H1 (cell line): ENCODE measurements at regions not wholly inside any gene's neighbourhood (a gene's known extent, or its start where the extent isn't known, plus 50 kb on each side); places are given as distances from the start of the nearest gene placed in this dataset.

Experiments used
- CTCF ChIA-PET: fragments of 300-600 bp; sonication (Branson Sonifier 250); formaldehyde crosslinking; loops from one replicate; lab custom pipeline; 2021; ENCODE audit not compliant: partially characterized antibody; lab: Charles Lee
- POLR2A ChIA-PET: fragments of 300-600 bp; sonication (Branson Sonifier 250); formaldehyde crosslinking; loops from one replicate; lab custom pipeline; 2021; ENCODE audit warnings: inconsistent platforms; ENCODE audit not compliant: partially characterized antibody; lab: Charles Lee
- DNase-seq, 2 experiments: peaks; one replicate each; pipeline versions ENCODE4 v3.0.0 to v3.0.0-alpha.2; 2010 to 2022; ENCODE audit warnings: low spot score in 2 of 2, low read depth in 1 of 2, mixed read lengths in 1 of 2
- FAIRE-seq: peaks from 2 replicates; lab custom pipeline; 2011; peaks lifted over from hg19 to GRCh38; lab: Jason Lieb, UNC
- H2AFZ ChIP-seq: 2 replicates; pipeline ENCODE4 v1.8.1; 2012; ENCODE audit warnings: low read length, inconsistent platforms
- H2AK5ac ChIP-seq: 2 replicates; pipeline ENCODE4 v1.6.1; 2013; ENCODE audit warnings: low read depth, low read length
- H2BK120ac ChIP-seq: replicated peaks from 2 replicates; pipeline ENCODE3; 2013; ENCODE audit warnings: low read depth, low read length, inconsistent platforms
- H2BK12ac ChIP-seq: 2 replicates; pipeline ENCODE4 v1.6.1; 2013; ENCODE audit warnings: low read depth, low read length
- H2BK15ac ChIP-seq: 2 replicates; pipeline ENCODE4 v1.6.1; 2013; ENCODE audit warnings: low read length
- H2BK20ac ChIP-seq: 2 replicates; pipeline ENCODE4 v1.6.1; 2013; ENCODE audit warnings: low read length
- H2BK5ac ChIP-seq: 2 replicates; pipeline ENCODE4 v1.6.1; 2013; ENCODE audit warnings: low read depth, low read length
- H3K14ac ChIP-seq: 2 replicates; pipeline ENCODE4 v1.6.1; 2013; ENCODE audit warnings: inconsistent platforms; ENCODE audit not compliant: insufficient read length
- H3K18ac ChIP-seq: 2 replicates; pipeline ENCODE4 v1.6.1; 2013; ENCODE audit warnings: low read length; ENCODE audit errors: extremely low read depth
- H3K23ac ChIP-seq: 2 replicates; pipeline ENCODE4 v1.6.1; 2013; ENCODE audit warnings: inconsistent platforms; ENCODE audit not compliant: insufficient read length
- H3K23me2 ChIP-seq: 2 replicates; pipeline ENCODE4 v1.6.1; 2013; ENCODE audit warnings: low read depth, low read length
- H3K27ac ChIP-seq: 2 replicates; pipeline ENCODE4 v1.6.1; 2011; ENCODE audit warnings: low read depth, low read length, inconsistent platforms
- H3K27me3 ChIP-seq, 4 experiments: replicated peaks in 1 of 4; 1 replicate in 1 of 4; 2 replicates in 3 of 4; pipeline versions ENCODE4 v1.6.1 to v1.8.1; 2011 to 2013; ENCODE audit warnings: low read length in 3 of 4, mild to moderate bottlenecking in 3 of 4, inconsistent platforms in 2 of 4, mixed read lengths in 2 of 4, moderate library complexity in 1 of 4; ENCODE audit not compliant: control insufficient read depth in 3 of 4, insufficient read depth in 3 of 4; ENCODE audit errors: extremely low read depth in 1 of 4
- H3K36me3 ChIP-seq, 4 experiments: 2 replicates each; pipeline versions ENCODE4 v1.6.1 to v1.8.1; 2011 to 2013; ENCODE audit warnings: mild to moderate bottlenecking in 4 of 4, low read length in 3 of 4, moderate library complexity in 2 of 4, control low read depth in 1 of 4, inconsistent platforms in 1 of 4; ENCODE audit not compliant: insufficient read depth in 4 of 4, control insufficient read depth in 2 of 4
- H3K4ac ChIP-seq: replicated peaks from 2 replicates; pipeline ENCODE3; 2013; ENCODE audit warnings: low read length, low read depth, mixed read lengths, inconsistent platforms; ENCODE audit not compliant: insufficient read length
- H3K4me1 ChIP-seq, 4 experiments: replicated peaks in 1 of 4; 1 replicate in 1 of 4; 2 replicates in 3 of 4; pipeline versions ENCODE4 v1.6.1 to v1.8.1; 2011 to 2013; ENCODE audit warnings: low read length in 3 of 4, inconsistent platforms in 2 of 4, mixed read lengths in 1 of 4; ENCODE audit not compliant: insufficient read depth in 4 of 4, control insufficient read depth in 3 of 4
- H3K4me2 ChIP-seq, 2 experiments: 2 replicates each; pipeline versions ENCODE4 v1.6.1 to v1.8.1; 2011 to 2013; ENCODE audit warnings: low read depth in 2 of 2, low read length in 2 of 2, control low read depth in 1 of 2, inconsistent platforms in 1 of 2, mild to moderate bottlenecking in 1 of 2; ENCODE audit not compliant: insufficient read depth in 1 of 2
- H3K4me3 ChIP-seq, 4 experiments: fragments of 200-600, 300-600 bp in 1 of 4; sonication (generic), shearing (Covaris generic), sonication (Bioruptor Twin) in 1 of 4; 2 replicates each; pipeline versions ENCODE4 v1.5.1 to v1.8.1; 2011 to 2016; ENCODE audit warnings: low read length in 4 of 4, low read depth in 3 of 4, control low read depth in 2 of 4, inconsistent platforms in 2 of 4, mild to moderate bottlenecking in 2 of 4, mixed read lengths in 1 of 4, moderate library complexity in 1 of 4; ENCODE audit not compliant: insufficient read depth in 2 of 4; ENCODE audit errors: extremely low read depth in 1 of 4
- H3K56ac ChIP-seq: replicated peaks from 2 replicates; pipeline ENCODE3; 2013; ENCODE audit warnings: low read depth, mild to moderate bottlenecking, mixed read lengths, low read length, inconsistent platforms; ENCODE audit not compliant: insufficient read length
- H3K79me1 ChIP-seq: 2 replicates; pipeline ENCODE4 v1.6.1; 2013; ENCODE audit warnings: low read depth, low read length, control low read depth
- H3K79me2 ChIP-seq, 2 experiments: 2 replicates each; pipeline versions ENCODE4 v1.6.1 to v1.8.1; 2012 to 2013; ENCODE audit warnings: low read length in 2 of 2, mild to moderate bottlenecking in 2 of 2, inconsistent platforms in 1 of 2; ENCODE audit not compliant: insufficient read depth in 2 of 2, control insufficient read depth in 1 of 2
- H3K9ac ChIP-seq, 4 experiments: replicated peaks in 1 of 4; 1 replicate in 1 of 4; 2 replicates in 3 of 4; pipeline versions ENCODE4 v1.6.1 to v1.8.1; 2011 to 2013; ENCODE audit warnings: low read depth in 3 of 4, low read length in 3 of 4, control low read depth in 2 of 4, mild to moderate bottlenecking in 2 of 4, moderate library complexity in 2 of 4, inconsistent platforms in 1 of 4; ENCODE audit errors: extremely low read depth in 1 of 4
- H3K9me3 ChIP-seq, 2 experiments: 2 replicates each; pipeline versions ENCODE4 v1.6.1 to v1.8.1; 2012 to 2013; ENCODE audit warnings: mild to moderate bottlenecking in 2 of 2, moderate library complexity in 2 of 2, control low read depth in 1 of 2, inconsistent platforms in 1 of 2, low read depth in 1 of 2, low read length in 1 of 2, mixed read lengths in 1 of 2; ENCODE audit not compliant: insufficient read depth in 2 of 2
- H4K20me1 ChIP-seq, 2 experiments: replicated peaks in 1 of 2; 2 replicates each; pipeline versions ENCODE3 to v1.8.1; 2011 to 2013; ENCODE audit warnings: inconsistent platforms in 2 of 2, low read length in 2 of 2, mild to moderate bottlenecking in 1 of 2; ENCODE audit not compliant: insufficient read depth in 2 of 2, control insufficient read depth in 1 of 2
- H4K5ac ChIP-seq: 2 replicates; pipeline ENCODE4 v1.6.1; 2013; ENCODE audit warnings: low read length, low read depth, mixed read lengths, inconsistent platforms; ENCODE audit not compliant: insufficient read length
- H4K8ac ChIP-seq: 2 replicates; pipeline ENCODE4 v1.8.0; 2013; ENCODE audit warnings: mild to moderate bottlenecking, moderate library complexity, low read length, inconsistent platforms; ENCODE audit not compliant: insufficient read depth; ENCODE audit errors: extremely low read depth
- H4K91ac ChIP-seq: replicated peaks from 2 replicates; pipeline ENCODE3; 2013; ENCODE audit warnings: low read length, mixed read lengths, inconsistent platforms; ENCODE audit not compliant: insufficient read length
- ATF3 ChIP-seq: IDR thresholded peaks from 2 replicates; pipeline ENCODE4 v1.6.1; 2011; ENCODE audit warnings: low read depth, mild to moderate bottlenecking, low read length; ENCODE audit not compliant: insufficient read depth
- CBX8 ChIP-seq: fragments of 300-800, 300-1000 bp; sonication (generic); IDR thresholded peaks from 2 replicates; pipeline ENCODE4 v1.7.1; 2016; ENCODE audit warnings: low read depth, low read length, borderline replicate concordance
- CTCF ChIP-seq, 3 experiments: IDR thresholded peaks; 1 replicate in 2 of 3; 2 replicates in 1 of 3; pipeline versions ENCODE4 v1.5.1 to v1.6.1; 2011; ENCODE audit warnings: low read length in 3 of 3, mild to moderate bottlenecking in 3 of 3, inconsistent platforms in 2 of 3, low read depth in 1 of 3, moderate library complexity in 1 of 3; ENCODE audit not compliant: insufficient read depth in 1 of 3; ENCODE audit errors: control extremely low read depth in 1 of 3
- KDM5A ChIP-seq: fragments of 200-600 bp; IDR thresholded peaks from 2 replicates; pipeline ENCODE4 v1.7.1; 2012; ENCODE audit warnings: mild to moderate bottlenecking, low read length, inconsistent platforms, mixed read lengths
- NANOG ChIP-seq: IDR thresholded peaks from 2 replicates; pipeline ENCODE4 v1.6.1; 2011; ENCODE audit warnings: low read length, low read depth, mild to moderate bottlenecking, inconsistent platforms; ENCODE audit not compliant: insufficient read depth, poor library complexity, severe bottlenecking
- PHF8 ChIP-seq: fragments of 200-600 bp; sonication (generic); conservative IDR thresholded peaks from 2 replicates; pipeline ENCODE4 v1.7.1; 2012; ENCODE audit warnings: low read depth, mild to moderate bottlenecking, inconsistent platforms, low read length, moderate library complexity
- RNF2 ChIP-seq: fragments of 200-900, 300-1000 bp; sonication (generic); IDR thresholded peaks from 2 replicates; pipeline ENCODE4 v1.7.1; 2016; ENCODE audit warnings: borderline replicate concordance, low read depth, mild to moderate bottlenecking, antibody characterized with exemption, low read length; ENCODE audit not compliant: poor library complexity, severe bottlenecking; ENCODE audit errors: missing control alignments
- SRF ChIP-seq: IDR thresholded peaks from 2 replicates; pipeline ENCODE4 v1.6.1; 2011; ENCODE audit warnings: mild to moderate bottlenecking, low read depth, low read length, moderate library complexity
- TAF1 ChIP-seq: IDR thresholded peaks from 2 replicates; pipeline ENCODE4 v1.6.1; 2011; ENCODE audit warnings: mild to moderate bottlenecking, low read depth, low read length
- WGBS, 2 experiments: shearing (Covaris generic) in 1 of 2; methylation state at CpG; one replicate each; pipeline versions ENCODE4 v1.1.6 to v1.1.7; 2013 to 2015; ENCODE audit warnings: low lambda C conversion rate in 2 of 2, mixed read lengths in 2 of 2, inconsistent platforms in 1 of 2, low coverage in 1 of 2, missing lambda C conversion rate in 1 of 2; ENCODE audit not compliant: insufficient replicate concordance in 2 of 2, insufficient coverage in 1 of 2, insufficient read length in 1 of 2; ENCODE audit errors: extremely low coverage in 1 of 2, missing lambda C conversion rate in 1 of 2; 5-methylcytosine and 5-hydroxymethylcytosine counted together

- Histone ChIP-seq H2BK15ac (no peak overlapping the region), H2BK5ac (no peak overlapping the region), H3K4me2 (no peak overlapping the region), H2BK20ac (no peak overlapping the region), H3K36me3 (no peaks in the 10 kb centered on the region), H4K91ac (no peak overlapping the region), H2AK5ac (no peak overlapping the region), H3K79me2 (no peaks in the 10 kb centered on the region), H3K9ac (no peak overlapping the region), H2BK12ac (no peak overlapping the region), H3K18ac (no peak overlapping the region), H3K23me2 (no peaks in the 10 kb centered on the region), H3K56ac (no peak overlapping the region), H3K27me3 (no peaks in the 10 kb centered on the region), H4K20me1 (no peaks in the 10 kb centered on the region), H3K23ac (no peak overlapping the region), H3K9me3 (no peaks in the 10 kb centered on the region), H3K4me1 (no peaks in the 10 kb centered on the region), H3K27ac (no peak overlapping the region), H3K4ac (no peak overlapping the region), H2AFZ (no peak overlapping the region), H4K5ac (no peak overlapping the region), H3K79me1 (no peaks in the 10 kb centered on the region), H3K4me3 (no peak overlapping the region), H2BK120ac (no peak overlapping the region), H4K8ac (no peak overlapping the region), H3K14ac (no peak overlapping the region)
- 83% methylated on average over 4 of the region's 4 CpGs; no CpG with 5 or more reads in 1 of the 2 experiments for WGBS, 2 experiments
- POLR2A ChIA-PET, result no interaction called here
- CTCF ChIA-PET, result interaction anchor here (0.9 to 1.5 kb wide), 3 partner anchors 28 to 203 kb away, joined by 3 to 6 read pairs (median 3); no protein-coding TSS in a partner anchor
- no peak for DNase-seq
- FAIRE-seq, result no peak
- TF ChIP-seq TAF1 (no peak), NANOG (no peak), KDM5A (no peak), CBX8 (no peak), PHF8 (no peak), SRF (no peak), CTCF (IDR thresholded peaks at IDR 0.05; ENCODE audit: control extremely low read depth in 1 of 3, insufficient read depth in 1 of 3, low read depth in 1 of 3, low read length in 3 of 3) (no peak), ATF3 (no peak), RNF2 (no peak)
Measured at GRCh38 chr2:16728351-16729136, 62.9 kb upstream of the CYRIA start.
